ENCODE measurements at regions not wholly inside any gene's neighbourhood (a gene's known extent, or its start where the extent isn't known, plus 50 kb on each side); places are given as distances from the start of the nearest gene placed in this dataset.

DNA sequence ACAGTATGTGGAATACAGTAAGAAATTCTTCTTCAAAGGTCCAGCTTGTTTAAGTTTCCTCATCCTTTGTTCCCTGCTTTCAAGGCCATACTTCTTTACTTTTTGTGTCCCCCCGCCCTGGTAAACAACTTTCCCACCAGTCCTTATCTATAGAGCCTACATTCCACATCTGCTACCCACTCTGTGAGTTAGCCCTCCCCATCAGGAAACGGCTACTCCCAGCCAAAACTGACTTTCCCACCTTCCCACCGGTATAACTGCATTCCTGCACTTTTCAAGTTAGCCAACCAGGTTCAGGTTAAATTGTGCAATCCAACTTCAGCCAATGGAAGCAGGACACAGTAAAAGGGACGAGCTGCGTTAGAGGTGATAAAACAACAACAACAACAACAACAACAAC, 186.9 kb downstream of the DDX3Y start:
- TF ChIP-seq, protein P1, sequence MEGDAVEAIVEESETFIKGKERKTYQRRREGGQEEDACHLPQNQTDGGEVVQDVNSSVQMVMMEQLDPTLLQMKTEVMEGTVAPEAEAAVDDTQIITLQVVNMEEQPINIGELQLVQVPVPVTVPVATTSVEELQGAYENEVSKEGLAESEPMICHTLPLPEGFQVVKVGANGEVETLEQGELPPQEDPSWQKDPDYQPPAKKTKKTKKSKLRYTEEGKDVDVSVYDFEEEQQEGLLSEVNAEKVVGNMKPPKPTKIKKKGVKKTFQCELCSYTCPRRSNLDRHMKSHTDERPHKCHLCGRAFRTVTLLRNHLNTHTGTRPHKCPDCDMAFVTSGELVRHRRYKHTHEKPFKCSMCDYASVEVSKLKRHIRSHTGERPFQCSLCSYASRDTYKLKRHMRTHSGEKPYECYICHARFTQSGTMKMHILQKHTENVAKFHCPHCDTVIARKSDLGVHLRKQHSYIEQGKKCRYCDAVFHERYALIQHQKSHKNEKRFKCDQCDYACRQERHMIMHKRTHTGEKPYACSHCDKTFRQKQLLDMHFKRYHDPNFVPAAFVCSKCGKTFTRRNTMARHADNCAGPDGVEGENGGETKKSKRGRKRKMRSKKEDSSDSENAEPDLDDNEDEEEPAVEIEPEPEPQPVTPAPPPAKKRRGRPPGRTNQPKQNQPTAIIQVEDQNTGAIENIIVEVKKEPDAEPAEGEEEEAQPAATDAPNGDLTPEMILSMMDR (IDR thresholded peaks at IDR 0.05 in 8 of 11, conservative IDR thresholded peaks at IDR 0.05 in 3 of 11) = no peak
- no peak for TF ChIP-seq POLR2AphosphoS5 (IDR thresholded peaks at IDR 0.05)
